ENCODE measurements at regions not wholly inside any gene's neighbourhood (a gene's known extent, or its start where the extent isn't known, plus 50 kb on each side); places are given as distances from the start of the nearest gene placed in this dataset.

DNA sequence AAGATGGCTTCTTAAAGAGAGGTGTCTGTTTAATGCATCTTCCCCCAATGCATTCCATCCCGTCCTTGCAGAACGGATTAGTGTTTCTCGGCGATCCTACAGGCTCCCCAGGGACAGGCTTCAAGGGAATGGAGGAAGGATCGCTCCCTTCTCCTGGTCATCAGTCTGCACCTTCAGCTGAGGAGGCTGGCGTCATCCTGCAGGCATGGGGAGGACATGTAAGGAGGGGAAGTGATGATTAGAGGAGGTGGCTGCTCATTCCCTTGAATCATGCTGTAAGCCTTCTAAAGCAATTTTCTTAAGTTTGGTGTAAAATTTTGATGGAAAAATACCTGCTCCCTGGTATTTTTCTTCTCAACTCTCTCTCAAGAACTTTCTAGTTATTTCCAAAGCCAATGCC is 603.6 kb downstream of the NPHP4 start:
- no peaks in the 10 kb centered on the region for H3K79me2 ChIP-seq (ENCODE audit: control insufficient read depth, low read length)
- peaks cover 7% of the 10 kb centered on the region; the same call in 1 of the 2 replicates for H3K9me3 ChIP-seq (ENCODE audit: control insufficient read depth, insufficient read depth, low read length)
- H3K36me3 ChIP-seq (ENCODE audit: control insufficient read depth, low read length): no peaks in the 10 kb centered on the region
- H3K4me2 ChIP-seq (ENCODE audit: low read length): no peak overlapping the region
- TF ChIP-seq CTCF (IDR thresholded peaks at IDR 0.05; ENCODE audit: low read depth, low read length, poor library complexity, severe bottlenecking): no peak
- H4K20me1 ChIP-seq (ENCODE audit: control insufficient read depth, insufficient read depth, low read depth, low read length): no peaks in the 10 kb centered on the region
- H3F3A ChIP-seq (ENCODE audit: control insufficient read depth, insufficient read depth): no peaks in the 10 kb centered on the region
- no peaks in the 10 kb centered on the region for H3K27me3 ChIP-seq (ENCODE audit: control insufficient read depth, low read length)
- H3K27ac ChIP-seq (ENCODE audit: low read depth, low read length): no peak overlapping the region
- no peak overlapping the region for H3K4me3 ChIP-seq (ENCODE audit: low read length)
- H3K4me1 ChIP-seq (ENCODE audit: control insufficient read depth, low read length): no peaks in the 10 kb centered on the region
- H3K9me2 ChIP-seq (replicated peaks; ENCODE audit: control insufficient read depth, low read length): no peaks in the 10 kb centered on the region

GRCh38 chr1:5386371-5386770 is 605.9 kb downstream of the NPHP4 start:
- Histone ChIP-seq H3K4me3 (ENCODE audit: low read length) (no peak overlapping the region), H3K27me3 (ENCODE audit: control insufficient read depth, low read length) (no peaks in the 10 kb centered on the region), H3K9me2 (replicated peaks; ENCODE audit: control insufficient read depth, low read length) (no peaks in the 10 kb centered on the region), H3K9me3 (ENCODE audit: control insufficient read depth, insufficient read depth, low read length) (peaks cover 7% of the 10 kb centered on the region; the same call in 1 of the 2 replicates), H3K27ac (ENCODE audit: low read depth, low read length) (no peak overlapping the region), H3K79me2 (ENCODE audit: control insufficient read depth, low read length) (no peaks in the 10 kb centered on the region), H3K36me3 (ENCODE audit: control insufficient read depth, low read length) (no peaks in the 10 kb centered on the region), H3K4me1 (ENCODE audit: control insufficient read depth, low read length) (no peaks in the 10 kb centered on the region), H3F3A (ENCODE audit: control insufficient read depth, insufficient read depth) (no peaks in the 10 kb centered on the region), H3K4me2 (ENCODE audit: low read length) (no peak overlapping the region), H4K20me1 (ENCODE audit: control insufficient read depth, insufficient read depth, low read depth, low read length) (no peaks in the 10 kb centered on the region)
- TF ChIP-seq EZH2phosphoT487 (IDR thresholded peaks at IDR 0.05; ENCODE audit: borderline replicate concordance, low read length): no peak
- TF ChIP-seq CTCF (IDR thresholded peaks at IDR 0.05; ENCODE audit: low read depth, low read length, poor library complexity, severe bottlenecking): no peak

- Histone ChIP-seq H3K36me3 (ENCODE audit: control insufficient read depth, low read length) (no peaks in the 10 kb centered on the region), H3K4me1 (ENCODE audit: control insufficient read depth, low read length) (no peaks in the 10 kb centered on the region), H3K9me3 (ENCODE audit: control insufficient read depth, insufficient read depth, low read length) (peaks cover 7% of the 10 kb centered on the region; the same call in 1 of the 2 replicates), H4K20me1 (ENCODE audit: control insufficient read depth, insufficient read depth, low read depth, low read length) (no peaks in the 10 kb centered on the region), H3K27me3 (ENCODE audit: control insufficient read depth, low read length) (no peaks in the 10 kb centered on the region), H3K79me2 (ENCODE audit: control insufficient read depth, low read length) (no peaks in the 10 kb centered on the region), H3K4me2 (ENCODE audit: low read length) (no peak overlapping the region), H3K4me3 (ENCODE audit: low read length) (no peak overlapping the region), H3F3A (ENCODE audit: control insufficient read depth, insufficient read depth) (no peaks in the 10 kb centered on the region), H3K27ac (ENCODE audit: low read depth, low read length) (no peak overlapping the region), H3K9me2 (replicated peaks; ENCODE audit: control insufficient read depth, low read length) (no peaks in the 10 kb centered on the region)
- TF ChIP-seq CTCF (IDR thresholded peaks at IDR 0.05; ENCODE audit: low read depth, low read length, poor library complexity, severe bottlenecking) (no peak), EZH2phosphoT487 (IDR thresholded peaks at IDR 0.05; ENCODE audit: borderline replicate concordance, low read length) (no peak)
Observed at GRCh38 chr1:5385956-5386355, 606.3 kb downstream of the NPHP4 start.

All from DOHH2 (cell line).